SK-N-SH (cell line): ENCODE measurements at regions not wholly inside any gene's neighbourhood (a gene's known extent, or its start where the extent isn't known, plus 50 kb on each side); places are given as distances from the start of the nearest gene placed in this dataset.

Experiments
- CTCF ChIA-PET: fragments of 300-600, 350-600 bp; formaldehyde crosslinking; extraction: SDS; loops from one replicate; lab custom pipeline; 2021; lab: Yijun Ruan, JAX
- POLR2A ChIA-PET: fragments of 350-600 bp; sonication (Branson Sonifier 250); formaldehyde crosslinking; extraction: SDS; loops from one replicate; lab custom pipeline; 2020; ENCODE audit warnings: antibody characterized with exemption, inconsistent platforms; lab: Yijun Ruan, JAX
- DNase-seq: peaks from one replicate; pipeline ENCODE4 v3.0.0; 2012
- H2AFZ ChIP-seq: fragments of 200-600 bp; sonication (generic); 2 replicates; pipeline ENCODE4 v1.8.1; 2016; ENCODE audit warnings: antibody characterized with exemption, mild to moderate bottlenecking, low read depth
- H3F3A ChIP-seq: fragments of 200-600 bp; sonication (generic); replicated peaks from 2 replicates; pipeline ENCODE3; 2016; ENCODE audit warnings: antibody characterized with exemption, mild to moderate bottlenecking; ENCODE audit not compliant: insufficient read depth
- H3K27ac ChIP-seq, 2 experiments: fragments of 200-500 bp in 1 of 2; fragments of 200-600 bp in 1 of 2; sonication (Bioruptor generic) in 1 of 2; sonication (generic), shearing (Covaris generic) in 1 of 2; 2 replicates each; pipeline versions ENCODE4 v1.5.1 to v1.6.1; 2014 to 2016; ENCODE audit warnings: low read depth in 2 of 2, inconsistent platforms in 1 of 2, low read length in 1 of 2, mild to moderate bottlenecking in 1 of 2, mixed read lengths in 1 of 2
- H3K27me3 ChIP-seq: fragments of 200-600 bp; sonication (generic), shearing (Covaris generic); 2 replicates; pipeline ENCODE4 v1.6.1; 2016; ENCODE audit warnings: mixed run types; ENCODE audit not compliant: insufficient read depth
- H3K36me3 ChIP-seq, 2 experiments: fragments of 200-500 bp in 1 of 2; fragments of 200-600 bp in 1 of 2; sonication (Bioruptor generic) in 1 of 2; sonication (generic) in 1 of 2; replicated peaks in 1 of 2; 2 replicates each; pipeline versions ENCODE3 to v1.5.1; 2014 to 2016; ENCODE audit warnings: low read length in 1 of 2, mild to moderate bottlenecking in 1 of 2; ENCODE audit not compliant: insufficient read depth in 2 of 2, control insufficient read depth in 1 of 2
- H3K4me1 ChIP-seq, 2 experiments: fragments of 200-500 bp in 1 of 2; fragments of 200-600 bp in 1 of 2; sonication (Bioruptor generic) in 1 of 2; sonication (generic), shearing (Covaris generic) in 1 of 2; 2 replicates each; pipeline versions ENCODE4 v1.5.1 to v1.6.1; 2014 to 2016; ENCODE audit warnings: low read depth in 1 of 2, low read length in 1 of 2, mixed run types in 1 of 2; ENCODE audit not compliant: insufficient read depth in 2 of 2, control insufficient read depth in 1 of 2
- H3K4me2 ChIP-seq: fragments of 200-600 bp; sonication (generic), shearing (Covaris generic); 2 replicates; pipeline ENCODE4 v1.6.1; 2017; ENCODE audit warnings: mixed run types
- H3K4me3 ChIP-seq, 2 experiments: fragments of 200-500 bp in 1 of 2; fragments of 200-600 bp in 1 of 2; sonication (Bioruptor generic) in 1 of 2; sonication (generic), shearing (Covaris generic) in 1 of 2; 2 replicates each; pipeline versions ENCODE4 v1.5.1 to v1.8.1; 2014 to 2016; ENCODE audit warnings: low read depth in 2 of 2, inconsistent platforms in 1 of 2, low read length in 1 of 2, mild to moderate bottlenecking in 1 of 2, mixed read lengths in 1 of 2, moderate library complexity in 1 of 2
- H3K79me2 ChIP-seq: fragments of 200-600 bp; sonication (generic); 2 replicates; pipeline ENCODE4 v1.8.1; 2017; ENCODE audit warnings: mild to moderate bottlenecking; ENCODE audit not compliant: insufficient read depth
- H3K9ac ChIP-seq: fragments of 200-600 bp; sonication (generic); 2 replicates; pipeline ENCODE4 v1.6.1; 2017; ENCODE audit warnings: mixed run types
- H3K9me2 ChIP-seq: fragments of 200-600 bp; sonication (generic); 2 replicates; pipeline ENCODE4 v1.6.1; 2017; ENCODE audit warnings: mixed run types
- H3K9me3 ChIP-seq: fragments of 200-600 bp; sonication (generic); 2 replicates; pipeline ENCODE4 v1.6.1; 2017; ENCODE audit warnings: mixed run types, mild to moderate bottlenecking, moderate library complexity
- H4K20me1 ChIP-seq: fragments of 200-600 bp; sonication (generic); 2 replicates; pipeline ENCODE4 v1.6.1; 2017; ENCODE audit warnings: mild to moderate bottlenecking, mixed run types; ENCODE audit not compliant: insufficient read depth
- ELF1 ChIP-seq: IDR thresholded peaks from 2 replicates; pipeline ENCODE4 v1.4.0; 2012
- EP300 ChIP-seq, 2 experiments: IDR thresholded peaks; 2 replicates each; pipeline versions ENCODE4 v1.4.0 to v1.6.1; 2012; ENCODE audit warnings: borderline replicate concordance in 1 of 2, low read depth in 1 of 2, low read length in 1 of 2
- EZH2phosphoT487 ChIP-seq: fragments of 200-600 bp; sonication (generic); IDR thresholded peaks from 2 replicates; pipeline ENCODE4 v1.6.1; 2017; ENCODE audit warnings: low read depth, mixed run types, mild to moderate bottlenecking, antibody characterized with exemption, moderate library complexity, borderline replicate concordance
- FOSL2 ChIP-seq: IDR thresholded peaks from 2 replicates; pipeline ENCODE4 v1.4.0; 2012; ENCODE audit warnings: low read depth, mild to moderate bottlenecking, moderate library complexity, borderline replicate concordance
- GATA2 ChIP-seq: sonication (generic); formaldehyde crosslinking; IDR thresholded peaks from 2 replicates; pipeline ENCODE4 v1.5.0; 2020; ENCODE audit warnings: mild to moderate bottlenecking, missing genetic modification reagents
- JUND ChIP-seq: IDR thresholded peaks from 2 replicates; pipeline ENCODE4 v1.4.0; 2012
- MXI1 ChIP-seq: IDR thresholded peaks from 2 replicates; pipeline ENCODE4 v1.6.1; 2012; ENCODE audit warnings: mild to moderate bottlenecking, low read depth, low read length, improper control_type of control experiment
- PBX3 ChIP-seq: IDR thresholded peaks from 2 replicates; pipeline ENCODE4; 2012
- POLR2AphosphoS5 ChIP-seq: IDR thresholded peaks from 2 replicates; pipeline ENCODE4 v1.6.1; 2012; ENCODE audit warnings: low read depth, low read length
- REST ChIP-seq: IDR thresholded peaks from 2 replicates; pipeline ENCODE4 v1.6.1; 2012; ENCODE audit warnings: mild to moderate bottlenecking, low read depth, low read length, moderate library complexity
- RFX5 ChIP-seq: IDR thresholded peaks from 2 replicates; pipeline ENCODE4 v1.6.1; 2012; ENCODE audit warnings: mild to moderate bottlenecking, improper control_type of control experiment, low read length
- RXRA ChIP-seq: IDR thresholded peaks from 2 replicates; pipeline ENCODE4 v1.4.0; 2012; ENCODE audit warnings: low read depth, mild to moderate bottlenecking, borderline replicate concordance
- SIN3A ChIP-seq: IDR thresholded peaks from 2 replicates; pipeline ENCODE4 v1.6.1; 2012; ENCODE audit warnings: low read depth, mild to moderate bottlenecking, low read length, moderate library complexity, borderline replicate concordance
- SMC3 ChIP-seq: IDR thresholded peaks from 2 replicates; pipeline ENCODE4 v1.6.1; 2012; ENCODE audit warnings: low read depth, low read length, improper control_type of control experiment
- USF2 ChIP-seq: fragments of 150-350 bp; IDR thresholded peaks from 2 replicates; pipeline ENCODE4 v1.6.1; 2017; ENCODE audit warnings: antibody characterized with exemption, low read length, low read depth, borderline replicate concordance
- YY1 ChIP-seq: IDR thresholded peaks from 2 replicates; pipeline ENCODE4 v1.4.0; 2012; ENCODE audit warnings: low read depth, mild to moderate bottlenecking
- WGBS: methylation state at CpG from one replicate; pipeline ENCODE4 v1.1.6; 2017; ENCODE audit warnings: low lambda C conversion rate; 5-methylcytosine and 5-hydroxymethylcytosine counted together
- TF ChIP-seq, protein P1 (sequence below): fragments of 200-600 bp; sonication (generic); IDR thresholded peaks from 2 replicates; pipeline ENCODE4 v1.6.1; 2017; ENCODE audit warnings: antibody characterized with exemption, mild to moderate bottlenecking, moderate library complexity
- TF ChIP-seq, protein P2 (sequence below): IDR thresholded peaks from 2 replicates; pipeline ENCODE4 v1.4.0; 2012; ENCODE audit warnings: low read depth, borderline replicate concordance

GRCh38 chr1:82972841-82973553 lies 1025.9 kb downstream of the TTLL7 start:
- TF ChIP-seq, protein P1, sequence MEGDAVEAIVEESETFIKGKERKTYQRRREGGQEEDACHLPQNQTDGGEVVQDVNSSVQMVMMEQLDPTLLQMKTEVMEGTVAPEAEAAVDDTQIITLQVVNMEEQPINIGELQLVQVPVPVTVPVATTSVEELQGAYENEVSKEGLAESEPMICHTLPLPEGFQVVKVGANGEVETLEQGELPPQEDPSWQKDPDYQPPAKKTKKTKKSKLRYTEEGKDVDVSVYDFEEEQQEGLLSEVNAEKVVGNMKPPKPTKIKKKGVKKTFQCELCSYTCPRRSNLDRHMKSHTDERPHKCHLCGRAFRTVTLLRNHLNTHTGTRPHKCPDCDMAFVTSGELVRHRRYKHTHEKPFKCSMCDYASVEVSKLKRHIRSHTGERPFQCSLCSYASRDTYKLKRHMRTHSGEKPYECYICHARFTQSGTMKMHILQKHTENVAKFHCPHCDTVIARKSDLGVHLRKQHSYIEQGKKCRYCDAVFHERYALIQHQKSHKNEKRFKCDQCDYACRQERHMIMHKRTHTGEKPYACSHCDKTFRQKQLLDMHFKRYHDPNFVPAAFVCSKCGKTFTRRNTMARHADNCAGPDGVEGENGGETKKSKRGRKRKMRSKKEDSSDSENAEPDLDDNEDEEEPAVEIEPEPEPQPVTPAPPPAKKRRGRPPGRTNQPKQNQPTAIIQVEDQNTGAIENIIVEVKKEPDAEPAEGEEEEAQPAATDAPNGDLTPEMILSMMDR, result no peak
- TF ChIP-seq USF2 (no peak), FOSL2 (no peak), REST (no peak), POLR2AphosphoS5 (no peak), EP300 (IDR thresholded peaks at IDR 0.05; ENCODE audit: borderline replicate concordance in 1 of 2, low read depth in 1 of 2, low read length in 1 of 2) (no peak), JUND (no peak), YY1 (no peak), MXI1 (no peak), SIN3A (no peak), GATA2 (CRISPR knock-in tag) (no peak), RXRA (no peak), PBX3 (no peak), RFX5 (no peak), SMC3 (no peak), ELF1 (no peak), EZH2phosphoT487 (no peak)
- TF ChIP-seq, protein P2, sequence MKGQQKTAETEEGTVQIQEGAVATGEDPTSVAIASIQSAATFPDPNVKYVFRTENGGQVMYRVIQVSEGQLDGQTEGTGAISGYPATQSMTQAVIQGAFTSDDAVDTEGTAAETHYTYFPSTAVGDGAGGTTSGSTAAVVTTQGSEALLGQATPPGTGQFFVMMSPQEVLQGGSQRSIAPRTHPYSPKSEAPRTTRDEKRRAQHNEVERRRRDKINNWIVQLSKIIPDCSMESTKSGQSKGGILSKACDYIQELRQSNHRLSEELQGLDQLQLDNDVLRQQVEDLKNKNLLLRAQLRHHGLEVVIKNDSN, result no peak
- Histone ChIP-seq H3K9me2 (no peaks in the 10 kb centered on the region), H3K4me3 (no peak overlapping the region), H3K4me2 (no peak overlapping the region), H2AFZ (no peak overlapping the region), H3F3A (no peaks in the 10 kb centered on the region), H3K27ac (no peak overlapping the region), H3K27me3 (no peaks in the 10 kb centered on the region), H3K9me3 (no peaks in the 10 kb centered on the region), H3K4me1 (no peaks in the 10 kb centered on the region), H3K79me2 (no peaks in the 10 kb centered on the region), H3K36me3 (no peaks in the 10 kb centered on the region), H3K9ac (no peak overlapping the region), H4K20me1 (no peaks in the 10 kb centered on the region)
- no peak for DNase-seq
- 76% methylated on average over 15 of the region's 15 CpGs for WGBS
- ChIA-PET POLR2A (no interaction called here), CTCF (no interaction called here)
